K562 (cell line): ENCODE measurements at regions not wholly inside any gene's neighbourhood (a gene's known extent, or its start where the extent isn't known, plus 50 kb on each side); places are given as distances from the start of the nearest gene placed in this dataset.
A peak's percentile ranks its signal among the peaks of the same experiment; 100 is the strongest.

Experiments used
- CBFA2T2 ChIP-seq: fragments of 450-650 bp; conservative IDR thresholded peaks from 2 replicates; pipeline ENCODE4 v1.6.1; 2017; ENCODE audit warnings: mild to moderate bottlenecking
- DMBX1 ChIP-seq: fragments of 250-450 bp; sonication (Bioruptor Pico); IDR thresholded peaks from 2 replicates; pipeline ENCODE4 v1.8.0; 2022; ENCODE audit warnings: inconsistent platforms, mild to moderate bottlenecking, moderate library complexity, borderline replicate concordance
- ETS1 ChIP-seq: conservative IDR thresholded peaks from 2 replicates; pipeline ENCODE4 v1.6.1; 2011; ENCODE audit warnings: low read depth, mild to moderate bottlenecking, low read length; ENCODE audit not compliant: control insufficient read depth
- FOXA3 ChIP-seq, 2 experiments: fragments of 450-650 bp in 1 of 2; sonication (generic) in 1 of 2; formaldehyde crosslinking; IDR thresholded peaks in 1 of 2; conservative IDR thresholded peaks in 1 of 2; 2 replicates each; pipeline versions ENCODE4 v1.4.0 to v1.8.0; 2020 to 2022; ENCODE audit warnings: mild to moderate bottlenecking in 2 of 2, missing genetic modification reagents in 1 of 2
- GTF2A2 ChIP-seq: IDR thresholded peaks from 2 replicates; pipeline ENCODE4 v1.6.1; 2016; ENCODE audit warnings: mild to moderate bottlenecking, missing genetic modification characterization, missing compliant biosample characterization
- HINFP ChIP-seq: fragments of 450-650 bp; conservative IDR thresholded peaks from 2 replicates; pipeline ENCODE4 v1.6.1; 2016; ENCODE audit warnings: missing genetic modification characterization, low read depth, mild to moderate bottlenecking, control low read depth, missing compliant biosample characterization
- JUND ChIP-seq, 2 experiments: IDR thresholded peaks; 2 replicates in 1 of 2; 3 replicates in 1 of 2; pipeline ENCODE4 v1.6.1; 2011; ENCODE audit warnings: borderline replicate concordance in 2 of 2, low read depth in 2 of 2, low read length in 2 of 2, improper control_type of control experiment in 1 of 2, missing biosample characterization in 1 of 2, missing genetic modification characterization in 1 of 2, missing genetic modification reagents in 1 of 2
- PHB ChIP-seq: fragments of 250-450 bp; sonication (Bioruptor Pico); IDR thresholded peaks from 2 replicates; pipeline ENCODE4 v1.5.0; 2021
- TAF9B ChIP-seq: fragments of 450-650 bp; IDR thresholded peaks from 2 replicates; pipeline ENCODE4 v1.6.1; 2018; ENCODE audit warnings: mild to moderate bottlenecking; ENCODE audit not compliant: partially characterized antibody
- TGIF2 ChIP-seq: sonication (generic); formaldehyde crosslinking; IDR thresholded peaks from 2 replicates; pipeline ENCODE4 v1.8.1; 2022; ENCODE audit warnings: mild to moderate bottlenecking, missing genetic modification reagents, moderate library complexity
- USF2 ChIP-seq: sonication (generic); formaldehyde crosslinking; IDR thresholded peaks from 2 replicates; pipeline ENCODE4 v1.5.0; 2020; ENCODE audit warnings: missing genetic modification reagents
- ZNF174 ChIP-seq: fragments of 250-450 bp; sonication (Bioruptor Pico); IDR thresholded peaks from 2 replicates; pipeline ENCODE4 v1.4.0; 2020; ENCODE audit warnings: mild to moderate bottlenecking
- ZNF431 ChIP-seq: sonication (generic); formaldehyde crosslinking; IDR thresholded peaks from 2 replicates; pipeline ENCODE4 v1.8.0; 2022; ENCODE audit warnings: mild to moderate bottlenecking, missing genetic modification reagents
- ZNF561 ChIP-seq: fragments of 450-650 bp; formaldehyde crosslinking; conservative IDR thresholded peaks from 2 replicates; pipeline ENCODE4 v1.4.0; 2020; ENCODE audit warnings: mild to moderate bottlenecking, moderate library complexity
- ZNF764 ChIP-seq: fragments of 250-450 bp; sonication (Bioruptor Pico); IDR thresholded peaks from 2 replicates; pipeline ENCODE4 v1.4.0; 2020; ENCODE audit warnings: low read depth, mild to moderate bottlenecking, moderate library complexity
- TF ChIP-seq, protein P1 (sequence below), 3 experiments: IDR thresholded peaks in 2 of 3; conservative IDR thresholded peaks in 1 of 3; 2 replicates each; pipeline ENCODE4 v1.5.1; 2011 to 2012; ENCODE audit warnings: low read length in 3 of 3, mild to moderate bottlenecking in 3 of 3, control low read depth in 2 of 3, improper control_type of control experiment in 1 of 3, inconsistent platforms in 1 of 3, low read depth in 1 of 3, mixed read lengths in 1 of 3, moderate library complexity in 1 of 3; ENCODE audit not compliant: insufficient read depth in 2 of 3
- TF ChIP-seq, protein P2 (sequence below): fragments of 200-800 bp; sonication (Bioruptor generic); IDR thresholded peaks from 2 replicates; pipeline ENCODE4 v1.6.1; 2016; ENCODE audit warnings: missing genetic modification characterization, missing compliant biosample characterization

GRCh38 chr6:14763139-14763538 is 482.7 kb upstream of the JARID2 start (continued):
- peak; percentile 85 for TF ChIP-seq JUND (IDR thresholded peaks at IDR 0.05; ENCODE audit: borderline replicate concordance, low read depth, low read length)
- TF ChIP-seq JUND (tag; IDR thresholded peaks at IDR 0.05; ENCODE audit: borderline replicate concordance, low read depth, low read length), result peak; percentile 74; the same call in 2 of the 3 replicates
- no peak for TF ChIP-seq TAF9B
- TF ChIP-seq ZNF764 (CRISPR knock-in tag), result no peak
- TF ChIP-seq PHB (CRISPR knock-in tag), result no peak
- TF ChIP-seq ETS1, result no peak
- no peak for TF ChIP-seq DMBX1 (CRISPR knock-in tag)
- TF ChIP-seq HINFP (tag), result no peak
- TF ChIP-seq ZNF174 (CRISPR knock-in tag), result no peak
- TF ChIP-seq USF2 (CRISPR knock-in tag), result no peak
- TF ChIP-seq ZNF561, result no peak
- TF ChIP-seq, protein P1, sequence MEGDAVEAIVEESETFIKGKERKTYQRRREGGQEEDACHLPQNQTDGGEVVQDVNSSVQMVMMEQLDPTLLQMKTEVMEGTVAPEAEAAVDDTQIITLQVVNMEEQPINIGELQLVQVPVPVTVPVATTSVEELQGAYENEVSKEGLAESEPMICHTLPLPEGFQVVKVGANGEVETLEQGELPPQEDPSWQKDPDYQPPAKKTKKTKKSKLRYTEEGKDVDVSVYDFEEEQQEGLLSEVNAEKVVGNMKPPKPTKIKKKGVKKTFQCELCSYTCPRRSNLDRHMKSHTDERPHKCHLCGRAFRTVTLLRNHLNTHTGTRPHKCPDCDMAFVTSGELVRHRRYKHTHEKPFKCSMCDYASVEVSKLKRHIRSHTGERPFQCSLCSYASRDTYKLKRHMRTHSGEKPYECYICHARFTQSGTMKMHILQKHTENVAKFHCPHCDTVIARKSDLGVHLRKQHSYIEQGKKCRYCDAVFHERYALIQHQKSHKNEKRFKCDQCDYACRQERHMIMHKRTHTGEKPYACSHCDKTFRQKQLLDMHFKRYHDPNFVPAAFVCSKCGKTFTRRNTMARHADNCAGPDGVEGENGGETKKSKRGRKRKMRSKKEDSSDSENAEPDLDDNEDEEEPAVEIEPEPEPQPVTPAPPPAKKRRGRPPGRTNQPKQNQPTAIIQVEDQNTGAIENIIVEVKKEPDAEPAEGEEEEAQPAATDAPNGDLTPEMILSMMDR (IDR thresholded peaks at IDR 0.05 in 2 of 3, conservative IDR thresholded peaks at IDR 0.05 in 1 of 3; ENCODE audit: insufficient read depth in 2 of 3, low read depth in 1 of 3, low read length in 3 of 3), result no peak
- TF ChIP-seq, protein P2, sequence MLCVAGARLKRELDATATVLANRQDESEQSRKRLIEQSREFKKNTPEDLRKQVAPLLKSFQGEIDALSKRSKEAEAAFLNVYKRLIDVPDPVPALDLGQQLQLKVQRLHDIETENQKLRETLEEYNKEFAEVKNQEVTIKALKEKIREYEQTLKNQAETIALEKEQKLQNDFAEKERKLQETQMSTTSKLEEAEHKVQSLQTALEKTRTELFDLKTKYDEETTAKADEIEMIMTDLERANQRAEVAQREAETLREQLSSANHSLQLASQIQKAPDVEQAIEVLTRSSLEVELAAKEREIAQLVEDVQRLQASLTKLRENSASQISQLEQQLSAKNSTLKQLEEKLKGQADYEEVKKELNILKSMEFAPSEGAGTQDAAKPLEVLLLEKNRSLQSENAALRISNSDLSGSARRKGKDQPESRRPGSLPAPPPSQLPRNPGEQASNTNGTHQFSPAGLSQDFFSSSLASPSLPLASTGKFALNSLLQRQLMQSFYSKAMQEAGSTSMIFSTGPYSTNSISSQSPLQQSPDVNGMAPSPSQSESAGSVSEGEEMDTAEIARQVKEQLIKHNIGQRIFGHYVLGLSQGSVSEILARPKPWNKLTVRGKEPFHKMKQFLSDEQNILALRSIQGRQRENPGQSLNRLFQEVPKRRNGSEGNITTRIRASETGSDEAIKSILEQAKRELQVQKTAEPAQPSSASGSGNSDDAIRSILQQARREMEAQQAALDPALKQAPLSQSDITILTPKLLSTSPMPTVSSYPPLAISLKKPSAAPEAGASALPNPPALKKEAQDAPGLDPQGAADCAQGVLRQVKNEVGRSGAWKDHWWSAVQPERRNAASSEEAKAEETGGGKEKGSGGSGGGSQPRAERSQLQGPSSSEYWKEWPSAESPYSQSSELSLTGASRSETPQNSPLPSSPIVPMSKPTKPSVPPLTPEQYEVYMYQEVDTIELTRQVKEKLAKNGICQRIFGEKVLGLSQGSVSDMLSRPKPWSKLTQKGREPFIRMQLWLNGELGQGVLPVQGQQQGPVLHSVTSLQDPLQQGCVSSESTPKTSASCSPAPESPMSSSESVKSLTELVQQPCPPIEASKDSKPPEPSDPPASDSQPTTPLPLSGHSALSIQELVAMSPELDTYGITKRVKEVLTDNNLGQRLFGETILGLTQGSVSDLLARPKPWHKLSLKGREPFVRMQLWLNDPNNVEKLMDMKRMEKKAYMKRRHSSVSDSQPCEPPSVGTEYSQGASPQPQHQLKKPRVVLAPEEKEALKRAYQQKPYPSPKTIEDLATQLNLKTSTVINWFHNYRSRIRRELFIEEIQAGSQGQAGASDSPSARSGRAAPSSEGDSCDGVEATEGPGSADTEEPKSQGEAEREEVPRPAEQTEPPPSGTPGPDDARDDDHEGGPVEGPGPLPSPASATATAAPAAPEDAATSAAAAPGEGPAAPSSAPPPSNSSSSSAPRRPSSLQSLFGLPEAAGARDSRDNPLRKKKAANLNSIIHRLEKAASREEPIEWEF (CRISPR knock-in tag), result no peak
- no peak for TF ChIP-seq TGIF2
- no peak for TF ChIP-seq GTF2A2
- no peak for TF ChIP-seq ZNF431 (CRISPR knock-in tag)
- 0 out of 2 replicates have a peak, but pooled peaks have one; percentile 19 for TF ChIP-seq CBFA2T2
- TF ChIP-seq FOXA3 (CRISPR knock-in tag; conservative IDR thresholded peaks at IDR 0.05 in 1 of 2, IDR thresholded peaks at IDR 0.05 in 1 of 2), result peak in 1 of 2 experiments; percentile 80; a peak in 2 of 4 replicates
